H9 (cell line): ENCODE measurements at regions not wholly inside any gene's neighbourhood (a gene's known extent, or its start where the extent isn't known, plus 50 kb on each side); places are given as distances from the start of the nearest gene placed in this dataset.

ENCODE experiments used
- DNase-seq: peaks from one replicate; pipeline ENCODE4 v3.0.0-alpha.2; 2017
- H2AFZ ChIP-seq: one replicate; pipeline ENCODE4 v1.6.1; 2013; ENCODE audit warnings: mild to moderate bottlenecking, low read length, control low read depth, moderate library complexity
- H2AK5ac ChIP-seq: 2 replicates; pipeline ENCODE4 v1.6.1; 2013; ENCODE audit warnings: low read length, control low read depth, mixed read lengths; ENCODE audit not compliant: insufficient read length
- H2BK120ac ChIP-seq: one replicate; pipeline ENCODE4 v1.6.1; 2013; ENCODE audit warnings: low read depth, mild to moderate bottlenecking, low read length, control low read depth, inconsistent platforms; ENCODE audit not compliant: poor library complexity, severe bottlenecking
- H2BK12ac ChIP-seq: 2 replicates; pipeline ENCODE4 v1.6.1; 2013; ENCODE audit warnings: low read length, control low read depth, mixed read lengths, low read depth; ENCODE audit not compliant: insufficient read length
- H2BK15ac ChIP-seq: 2 replicates; pipeline ENCODE4 v1.6.1; 2013; ENCODE audit warnings: low read depth, low read length, control low read depth
- H2BK20ac ChIP-seq: one replicate; pipeline ENCODE4 v1.6.1; 2013; ENCODE audit warnings: low read depth, mild to moderate bottlenecking, low read length, control low read depth, inconsistent platforms; ENCODE audit not compliant: poor library complexity, severe bottlenecking
- H2BK5ac ChIP-seq: 2 replicates; pipeline ENCODE4 v1.6.1; 2013; ENCODE audit warnings: low read length, control low read depth, mixed read lengths; ENCODE audit not compliant: insufficient read length
- H3K14ac ChIP-seq: 2 replicates; pipeline ENCODE4 v1.6.1; 2013; ENCODE audit warnings: low read length, control low read depth; ENCODE audit not compliant: insufficient read depth
- H3K18ac ChIP-seq: 2 replicates; pipeline ENCODE4 v1.6.1; 2013; ENCODE audit warnings: low read depth, mild to moderate bottlenecking, mixed read lengths, low read length, control low read depth; ENCODE audit not compliant: insufficient read length
- H3K23ac ChIP-seq: 2 replicates; pipeline ENCODE4 v1.6.1; 2013; ENCODE audit warnings: low read length, control low read depth, mixed read lengths, low read depth; ENCODE audit not compliant: insufficient read length
- H3K23me2 ChIP-seq: 2 replicates; pipeline ENCODE4 v1.6.1; 2013; ENCODE audit warnings: low read depth, mild to moderate bottlenecking, mixed read lengths, low read length, control low read depth; ENCODE audit not compliant: insufficient read length, poor library complexity, severe bottlenecking
- H3K27ac ChIP-seq: 2 replicates; pipeline ENCODE4 v1.5.1; 2013; ENCODE audit warnings: low read length, control low read depth, mixed read lengths, low read depth; ENCODE audit not compliant: insufficient read length
- H3K27me3 ChIP-seq: 2 replicates; pipeline ENCODE4 v1.6.1; 2013; ENCODE audit warnings: low read length, control low read depth, inconsistent platforms; ENCODE audit not compliant: insufficient read depth
- H3K4ac ChIP-seq: 2 replicates; pipeline ENCODE4 v1.6.1; 2013; ENCODE audit warnings: low read depth, mild to moderate bottlenecking, control low read depth, inconsistent platforms, low read length, moderate library complexity
- H3K4me1 ChIP-seq: 2 replicates; pipeline ENCODE4 v1.6.1; 2013; ENCODE audit warnings: low read length, control low read depth, inconsistent platforms; ENCODE audit not compliant: insufficient read depth
- H3K4me2 ChIP-seq: 2 replicates; pipeline ENCODE4 v1.6.1; 2013; ENCODE audit warnings: low read length, control low read depth, mixed read lengths; ENCODE audit not compliant: insufficient read length, insufficient read depth
- H3K56ac ChIP-seq: 2 replicates; pipeline ENCODE4 v1.6.1; 2013; ENCODE audit warnings: low read depth, mild to moderate bottlenecking, mixed read lengths, low read length, control low read depth; ENCODE audit not compliant: insufficient read length
- H3K79me1 ChIP-seq: 2 replicates; pipeline ENCODE4 v1.6.1; 2013; ENCODE audit warnings: low read depth, mild to moderate bottlenecking, moderate library complexity, low read length, control low read depth, inconsistent platforms; ENCODE audit not compliant: insufficient read depth, poor library complexity, severe bottlenecking
- H3K79me2 ChIP-seq: 2 replicates; pipeline ENCODE4 v1.6.1; 2013; ENCODE audit warnings: low read length, control low read depth, inconsistent platforms; ENCODE audit not compliant: insufficient read depth
- H3K9ac ChIP-seq: 2 replicates; pipeline ENCODE4 v1.6.1; 2013; ENCODE audit warnings: low read length, control low read depth, mixed read lengths; ENCODE audit not compliant: insufficient read length; ENCODE audit errors: extremely low read depth
- H3K9me3 ChIP-seq: one replicate; pipeline ENCODE4 v1.6.1; 2013; ENCODE audit warnings: low read depth, low read length, inconsistent platforms; ENCODE audit not compliant: control insufficient read depth
- H3T11ph ChIP-seq: one replicate; pipeline ENCODE4 v1.6.1; 2013; ENCODE audit warnings: mild to moderate bottlenecking, low read length, control low read depth, inconsistent platforms
- H4K20me1 ChIP-seq: one replicate; pipeline ENCODE4 v1.6.1; 2013; ENCODE audit not compliant: control insufficient read depth, insufficient read length, insufficient read depth
- H4K5ac ChIP-seq: 2 replicates; pipeline ENCODE4 v1.6.1; 2013; ENCODE audit warnings: low read depth, mild to moderate bottlenecking, mixed read lengths, low read length, control low read depth; ENCODE audit not compliant: insufficient read length
- H4K8ac ChIP-seq: replicated peaks from 2 replicates; pipeline ENCODE4 v1.6.1; 2013; ENCODE audit warnings: low read length, control low read depth, mixed read lengths, low read depth; ENCODE audit not compliant: insufficient read length
- H4K91ac ChIP-seq: 2 replicates; pipeline ENCODE4 v1.6.1; 2013; ENCODE audit warnings: low read depth, mild to moderate bottlenecking, moderate library complexity, mixed read lengths, low read length, control low read depth; ENCODE audit not compliant: insufficient read length
- H3K27ac Mint-ChIP-seq, 3 experiments: 2 replicates in 2 of 3; 3 replicates in 1 of 3; pipeline ENCODE4 v1.8.0; 2020 to 2021; ENCODE audit warnings: mixed read lengths in 3 of 3, mild to moderate bottlenecking in 1 of 3, moderate library complexity in 1 of 3
- H3K27me3 Mint-ChIP-seq: 2 replicates; pipeline ENCODE4 v1.8.0; 2021; ENCODE audit warnings: low read depth, mild to moderate bottlenecking, moderate library complexity, mixed read lengths
- H3K36me3 Mint-ChIP-seq, 3 experiments: 2 replicates in 2 of 3; 3 replicates in 1 of 3; pipeline ENCODE4 v1.8.0; 2020 to 2021; ENCODE audit warnings: low read depth in 3 of 3, mixed read lengths in 3 of 3; ENCODE audit not compliant: insufficient read depth in 1 of 3
- H3K4me1 Mint-ChIP-seq, 2 experiments: 2 replicates each; pipeline ENCODE4 v1.8.0; 2020; ENCODE audit warnings: mixed read lengths in 2 of 2
- H3K4me3 Mint-ChIP-seq, 2 experiments: 2 replicates in 1 of 2; 3 replicates in 1 of 2; pipeline ENCODE4 v1.8.0; 2020 to 2021; ENCODE audit warnings: mild to moderate bottlenecking in 2 of 2, mixed read lengths in 2 of 2, moderate library complexity in 1 of 2
- H3K9me3 Mint-ChIP-seq, 2 experiments: 2 replicates in 1 of 2; 3 replicates in 1 of 2; pipeline ENCODE4 v1.8.0; 2020; ENCODE audit warnings: mild to moderate bottlenecking in 2 of 2, mixed read lengths in 2 of 2, moderate library complexity in 1 of 2
- CTCF ChIP-seq: fragments of 200-600 bp; sonication (generic); conservative IDR thresholded peaks from 3 replicates; pipeline ENCODE4 v1.8.0; 2021; ENCODE audit warnings: antibody characterized with exemption, mild to moderate bottlenecking
- WGBS: extraction: QIAGEN DNeasy Blood & Tissue Kit; methylation state at CpG from one replicate; pipeline ENCODE4 v1.1.7; 2013; ENCODE audit warnings: missing lambda C conversion rate, low lambda C conversion rate, mixed read lengths; ENCODE audit not compliant: insufficient read length; ENCODE audit errors: extremely low coverage; 5-methylcytosine and 5-hydroxymethylcytosine counted together

- Histone ChIP-seq H3K56ac (no peak overlapping the region), H2BK15ac (no peak overlapping the region), H3K79me2 (no peaks in the 10 kb centered on the region), H3K9me3 (no peaks in the 10 kb centered on the region), H2AK5ac (no peak overlapping the region), H2BK120ac (no peak overlapping the region), H3K18ac (no peak overlapping the region), H3K79me1 (no peaks in the 10 kb centered on the region), H3K27ac (no peak overlapping the region), H3K9ac (no peak overlapping the region), H4K91ac (no peak overlapping the region), H2BK12ac (no peak overlapping the region), H3K27me3 (no peaks in the 10 kb centered on the region), H3K23ac (no peak overlapping the region), H3K14ac (no peak overlapping the region), H3K4ac (no peak overlapping the region), H4K8ac (no peak overlapping the region), H3T11ph (no peak overlapping the region), H3K4me2 (no peak overlapping the region), H4K5ac (no peak overlapping the region), H4K20me1 (no peaks in the 10 kb centered on the region), H2AFZ (no peak overlapping the region), H2BK20ac (no peak overlapping the region), H3K23me2 (no peaks in the 10 kb centered on the region), H3K4me1 (no peaks in the 10 kb centered on the region), H2BK5ac (no peak overlapping the region)
- Mint-ChIP-seq H3K36me3 (no peaks in the 10 kb centered on the region), H3K27me3 (no peaks in the 10 kb centered on the region), H3K4me3 (no peak overlapping the region), H3K27ac (no peak overlapping the region), H3K9me3 (no peaks in the 10 kb centered on the region; a peak in 2 of 5 replicates), H3K4me1 (0 out of 4 replicates have a peak, but pooled peaks cover 0 to 4% of the 10 kb centered on the region in 2 experiments)
- WGBS = no CpG with 5 or more reads among the region's 2 CpGs
- TF ChIP-seq CTCF = no peak
- DNase-seq = no peak
Measured at GRCh38 chr4:137200322-137200721, 332.0 kb downstream of the PCDH18 start.
